Esophagus (tissue), 2 donors: ENCODE measurements at regions not wholly inside any gene's neighbourhood (a gene's known extent, or its start where the extent isn't known, plus 50 kb on each side); places are given as distances from the start of the nearest gene placed in this dataset.
"Not testable (repeated sequence)": the region's sequence is repeated elsewhere in the genome, so short reads cannot be mapped to it uniquely, and the experiment has no call there.

Source experiments
- H3K27ac ChIP-seq, 2 donors: one replicate each; pipeline ENCODE4 v1.5.1; 2013; ENCODE audit warnings: low read depth in 2 of 2, mild to moderate bottlenecking in 2 of 2, inconsistent platforms in 1 of 2, low read length in 1 of 2, moderate library complexity in 1 of 2
- H3K27me3 ChIP-seq, 2 donors: one replicate each; pipeline ENCODE4 v1.6.1; 2013; ENCODE audit warnings: low read length in 2 of 2, control low read depth in 1 of 2, mild to moderate bottlenecking in 1 of 2; ENCODE audit not compliant: insufficient read depth in 2 of 2, control insufficient read depth in 1 of 2
- H3K36me3 ChIP-seq, 2 donors: one replicate each; pipeline ENCODE4 v1.6.1; 2013; ENCODE audit warnings: low read length in 1 of 2; ENCODE audit not compliant: control insufficient read depth in 2 of 2, insufficient read depth in 2 of 2
- H3K4me1 ChIP-seq, 2 donors: one replicate each; pipeline ENCODE4 v1.6.1; 2013; ENCODE audit warnings: low read length in 1 of 2; ENCODE audit not compliant: control insufficient read depth in 2 of 2, insufficient read depth in 2 of 2
- H3K4me3 ChIP-seq, 2 donors: one replicate each; pipeline ENCODE4 v1.5.1; 2013; ENCODE audit warnings: low read length in 2 of 2, mild to moderate bottlenecking in 2 of 2, low read depth in 1 of 2, moderate library complexity in 1 of 2
- H3K9me3 ChIP-seq, 2 donors: one replicate each; pipeline ENCODE4 v1.6.1; 2013; ENCODE audit warnings: mild to moderate bottlenecking in 2 of 2, low read depth in 1 of 2, low read length in 1 of 2, moderate library complexity in 1 of 2; ENCODE audit not compliant: control insufficient read depth in 2 of 2, insufficient read depth in 1 of 2
- WGBS, 2 donors: extraction: QIAGEN DNeasy Blood & Tissue Kit; methylation state at CpG; one replicate each; pipeline ENCODE4 v1.1.7; 2013; 5-methylcytosine and 5-hydroxymethylcytosine counted together
- donor health status: healthy with polysubstance abuse.
- donor health status: Bipolar disorder and iron deficiency.

DNA sequence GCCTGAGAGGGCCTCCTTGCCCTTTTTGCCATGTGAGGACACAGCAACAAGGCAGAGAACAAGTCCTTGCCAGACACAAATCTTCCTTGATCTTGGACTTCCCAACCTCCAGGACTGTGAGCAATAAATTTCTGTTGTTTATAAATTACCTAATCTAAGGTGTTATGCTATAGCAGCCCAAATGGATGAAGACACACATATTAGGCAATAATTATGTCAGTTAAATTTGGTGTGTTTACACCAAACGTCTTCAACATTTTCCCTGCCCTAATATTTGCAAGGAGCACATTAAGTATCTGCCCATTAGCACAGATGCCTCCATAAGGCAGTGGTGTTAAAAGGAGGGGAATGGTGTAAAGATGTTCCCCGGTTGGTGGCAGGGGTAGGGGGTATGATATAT is 94.8 kb downstream of the ETS2 start:
- Histone ChIP-seq H3K27ac (no peak overlapping the region), H3K9me3 (no peaks in the 10 kb centered on the region), H3K27me3 (no peaks in the 10 kb centered on the region), H3K36me3 (no peaks in the 10 kb centered on the region), H3K4me3 (no peak overlapping the region), H3K4me1 (peaks cover 0 to 4% of the 10 kb centered on the region in 2 donors)
- 73 to 82% methylated on average over 2 of the region's 2 CpGs for WGBS, 2 donors

DNA sequence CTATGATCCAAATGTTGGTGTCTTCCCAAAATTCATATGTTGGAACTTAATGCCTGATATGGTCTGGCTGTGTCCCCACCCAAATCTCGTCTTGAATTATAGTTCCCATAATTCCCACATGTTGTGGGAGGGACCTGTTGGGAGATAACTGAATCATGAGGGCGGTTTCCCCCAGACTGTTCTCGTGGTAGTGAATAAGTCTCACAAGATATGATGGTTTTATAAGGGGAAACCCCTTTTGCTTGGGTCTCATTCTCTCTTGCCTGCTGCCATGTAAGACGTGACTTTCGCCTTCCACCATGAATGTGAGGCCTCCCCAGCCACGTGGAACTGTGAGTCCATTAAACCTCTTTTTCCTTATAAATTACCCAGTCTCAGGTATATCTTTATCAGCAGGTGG is 94.3 kb downstream of the ETS2 start:
- not testable (repeated sequence) for H3K9me3 ChIP-seq, H3K27me3 ChIP-seq, H3K36me3 ChIP-seq, H3K27ac ChIP-seq, H3K4me1 ChIP-seq, H3K4me3 ChIP-seq
- WGBS, 2 donors, result 84 to 88% methylated on average over 6 of the region's 6 CpGs

DNA sequence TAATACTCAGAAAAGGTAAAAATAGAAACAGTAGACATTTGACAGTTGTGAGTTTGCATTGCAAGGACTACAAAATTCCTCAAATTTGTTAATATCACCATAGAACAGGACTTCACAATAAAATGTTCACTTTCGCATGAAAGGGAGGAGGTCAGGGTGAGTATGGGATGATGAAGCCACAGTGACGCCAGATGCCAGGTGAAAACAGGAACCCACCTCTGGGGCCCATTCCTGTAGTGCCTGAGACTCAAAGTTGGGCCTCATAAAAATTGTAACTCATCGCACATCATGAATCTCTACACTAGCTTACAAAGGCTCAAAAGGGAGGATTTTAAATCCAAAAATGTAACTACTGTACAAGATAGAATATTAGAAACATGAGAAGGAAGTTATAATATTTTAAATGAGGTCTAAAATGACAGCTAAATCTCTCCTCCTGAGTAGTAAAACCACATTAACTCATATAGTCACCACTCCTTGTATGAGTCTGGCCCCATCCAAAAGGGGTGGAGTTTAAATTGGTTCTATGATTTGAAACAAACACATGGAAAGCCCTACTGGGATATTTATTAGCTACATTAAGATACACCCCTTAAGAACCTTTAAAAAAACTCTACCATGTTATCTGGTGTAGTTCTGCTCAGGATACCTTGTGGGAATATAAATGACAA is 93.7 kb downstream of the ETS2 start:
- Histone ChIP-seq H3K27me3 (no peaks in the 10 kb centered on the region), H3K9me3 (no peaks in the 10 kb centered on the region), H3K36me3 (no peaks in the 10 kb centered on the region), H3K4me1 (peaks cover 0 to 3% of the 10 kb centered on the region in 2 donors), H3K4me3 (no peak overlapping the region), H3K27ac (peak overlapping the region in 1 of 2 donors; percentile 71)
- 63 to 77% methylated on average over 3 of the region's 3 CpGs for WGBS, 2 donors

DNA sequence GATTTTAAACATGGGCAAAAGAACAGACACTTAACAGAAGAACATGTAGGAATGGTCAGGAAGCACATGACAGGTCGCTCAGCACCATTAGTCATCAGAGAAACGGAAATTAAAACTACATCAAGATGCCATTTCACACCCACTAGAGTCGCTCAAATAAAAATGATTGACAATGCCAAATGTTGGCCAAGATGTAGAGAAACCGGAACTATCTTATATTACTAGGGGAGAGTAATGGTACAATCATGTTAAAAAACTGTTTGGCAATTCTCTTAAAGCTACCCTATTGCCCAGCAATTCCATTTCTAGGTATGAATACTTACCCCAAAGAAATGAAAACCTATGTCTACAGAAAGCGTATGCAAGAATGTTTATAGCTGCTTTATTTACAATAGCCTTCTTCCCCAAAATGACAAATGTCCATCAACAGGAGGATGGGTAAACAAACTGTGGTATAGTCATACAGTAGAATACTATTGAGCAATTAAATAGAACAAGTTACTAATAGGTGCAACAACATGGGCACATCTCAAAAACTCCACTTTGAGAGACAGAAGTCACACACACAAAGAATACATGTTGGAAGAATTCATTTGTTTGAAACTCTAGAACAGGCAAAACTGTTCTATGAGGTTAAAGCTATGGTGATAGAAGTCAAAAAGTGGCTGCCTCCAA is 92.8 kb downstream of the ETS2 start:
- H3K4me3 ChIP-seq, result no peak overlapping the region
- no peaks in the 10 kb centered on the region for H3K27me3 ChIP-seq
- H3K9me3 ChIP-seq, result no peaks in the 10 kb centered on the region
- H3K4me1 ChIP-seq, result no peaks in the 10 kb centered on the region
- H3K27ac ChIP-seq, result no peak overlapping the region
- WGBS, 2 donors, result 65 to 72% methylated on average over 5 of the region's 5 CpGs
- H3K36me3 ChIP-seq, result no peaks in the 10 kb centered on the region

DNA sequence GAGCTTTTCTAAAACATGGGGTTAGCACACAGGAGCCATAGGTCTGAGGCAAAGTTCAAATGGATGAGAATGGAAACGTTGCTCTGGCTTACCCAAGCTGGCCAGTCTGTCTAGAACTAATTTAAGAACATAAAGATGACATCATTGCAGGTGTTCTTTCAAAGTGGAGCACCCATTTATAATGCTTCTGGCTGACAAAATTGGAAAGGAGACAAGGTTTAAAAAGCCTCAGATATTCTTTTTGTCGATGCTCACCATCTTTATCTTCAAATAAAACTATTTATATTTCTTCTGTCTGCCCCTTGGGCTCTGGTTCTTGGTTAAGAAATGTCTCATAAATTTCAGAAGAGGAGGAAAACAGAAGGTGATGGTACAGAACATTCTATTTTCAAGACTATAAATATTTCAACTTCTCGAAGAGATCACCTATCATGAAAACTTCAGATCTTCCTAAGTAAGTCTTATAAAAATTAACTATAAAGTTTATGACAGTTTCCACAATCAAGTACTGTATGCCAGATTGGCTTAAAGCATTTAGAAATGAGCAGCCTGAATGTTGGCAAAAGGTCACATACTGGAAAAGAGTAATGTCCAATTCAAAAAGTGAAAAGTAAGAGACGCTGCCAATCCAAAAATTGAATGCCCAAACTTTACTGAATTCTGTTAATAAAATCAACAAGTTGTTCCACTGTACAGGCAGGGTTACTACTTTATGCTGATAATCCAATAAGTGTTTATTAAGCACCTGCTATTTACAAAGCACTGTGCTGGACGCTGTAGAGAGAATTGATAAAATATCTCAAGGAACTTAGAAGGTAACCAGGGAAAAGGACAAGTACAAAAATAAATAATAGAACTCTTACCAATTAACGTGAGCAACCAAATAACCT is 92.0 kb downstream of the ETS2 start:
- Histone ChIP-seq H3K27ac (no peak overlapping the region), H3K4me3 (no peak overlapping the region), H3K9me3 (no peaks in the 10 kb centered on the region)

DNA sequence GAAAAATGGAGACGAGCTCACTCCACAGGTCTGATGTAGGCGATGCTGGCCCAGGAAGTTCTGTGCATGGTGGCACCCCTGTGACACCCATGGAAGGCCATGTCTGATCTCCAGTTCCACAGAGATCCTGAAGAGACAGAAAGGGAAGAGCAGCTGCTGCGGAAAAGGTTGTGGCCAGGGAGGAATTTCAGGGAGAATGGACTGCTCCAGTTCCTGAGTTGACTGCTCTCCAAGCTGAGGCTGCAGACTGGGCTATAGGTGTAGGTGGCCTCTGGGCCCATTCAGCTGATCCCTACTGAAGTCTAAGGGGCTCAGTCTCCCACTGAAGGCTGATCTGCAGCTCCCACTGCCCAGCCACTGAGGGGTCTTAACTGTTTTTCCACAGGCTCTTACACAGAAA is 89.2 kb downstream of the ETS2 start:
- Histone ChIP-seq H3K27me3 (no peaks in the 10 kb centered on the region), H3K36me3 (no peaks in the 10 kb centered on the region), H3K9me3 (no peaks in the 10 kb centered on the region), H3K4me1 (no peaks in the 10 kb centered on the region), H3K27ac (no peak overlapping the region), H3K4me3 (no peak overlapping the region)
- WGBS, 2 donors, result 88 to 98% methylated on average over 3 of the region's 3 CpGs

More for the DNA sequence above, 92.0 kb downstream of the ETS2 start:
- H3K27me3 ChIP-seq, result no peaks in the 10 kb centered on the region
- 49 to 54% methylated on average over 6 of the region's 6 CpGs for WGBS, 2 donors
- no peaks in the 10 kb centered on the region for H3K4me1 ChIP-seq
- no peaks in the 10 kb centered on the region for H3K36me3 ChIP-seq

DNA sequence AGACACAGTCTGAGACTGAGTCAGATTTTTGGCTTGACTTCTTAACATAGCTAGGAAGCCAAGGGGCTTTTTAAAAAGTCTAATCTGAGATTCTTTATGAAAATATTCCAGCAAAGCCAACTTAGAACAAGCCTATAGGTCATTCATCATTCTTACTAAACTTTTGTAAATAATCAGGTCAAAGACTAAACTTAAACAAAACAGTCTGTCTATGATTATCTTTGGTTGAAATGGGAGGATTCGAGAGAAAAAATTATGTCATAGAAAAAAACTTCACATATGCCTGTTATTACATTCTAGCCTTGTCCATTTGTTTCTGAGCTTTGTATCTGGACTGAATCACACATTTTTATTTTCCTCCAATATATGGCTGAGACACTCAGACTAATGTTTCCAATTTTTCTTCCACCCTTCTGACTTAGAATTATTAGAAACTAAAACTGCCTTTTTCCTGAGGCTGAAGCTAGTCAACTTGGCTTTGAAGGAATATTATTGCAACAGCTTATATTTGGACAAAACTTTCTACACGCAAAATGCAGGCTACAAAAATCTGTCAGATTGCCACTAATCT is 83.3 kb downstream of the ETS2 start:
- Histone ChIP-seq H3K27me3 (no peaks in the 10 kb centered on the region), H3K4me1 (no peaks in the 10 kb centered on the region), H3K9me3 (peaks cover 3 to 5% of the 10 kb centered on the region in 2 donors), H3K4me3 (no peak overlapping the region), H3K36me3 (no peaks in the 10 kb centered on the region), H3K27ac (no peak overlapping the region)
- 19 to 34% methylated on average over 2 of the region's 2 CpGs for WGBS, 2 donors

DNA sequence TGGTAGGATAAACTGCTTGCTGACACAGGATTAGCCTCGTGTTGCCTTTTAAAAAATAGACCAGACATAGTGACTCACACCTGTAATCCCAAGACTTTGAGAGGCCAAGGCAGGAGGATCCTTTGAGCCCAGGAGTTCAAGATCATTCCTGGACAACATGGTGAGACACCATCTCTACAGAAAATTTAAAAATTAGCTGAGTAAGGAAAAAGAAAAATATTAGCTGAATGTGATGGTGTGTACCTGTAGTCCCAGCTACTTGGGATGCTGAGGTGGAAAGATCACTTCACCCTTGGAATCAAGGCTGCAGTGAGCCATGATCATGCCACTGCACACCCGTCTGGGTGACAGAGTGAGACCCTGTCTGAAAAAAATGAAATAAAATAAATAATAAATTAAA is 82.0 kb downstream of the ETS2 start:
- no peaks in the 10 kb centered on the region for H3K36me3 ChIP-seq
- H3K9me3 ChIP-seq, result peaks cover 3 to 5% of the 10 kb centered on the region in 2 donors
- no peaks in the 10 kb centered on the region for H3K27me3 ChIP-seq
- no peak overlapping the region for H3K27ac ChIP-seq
- H3K4me3 ChIP-seq, result no peak overlapping the region
- WGBS, 2 donors, result 72 to 77% methylated on average over 2 of the region's 2 CpGs
- H3K4me1 ChIP-seq, result no peaks in the 10 kb centered on the region

DNA sequence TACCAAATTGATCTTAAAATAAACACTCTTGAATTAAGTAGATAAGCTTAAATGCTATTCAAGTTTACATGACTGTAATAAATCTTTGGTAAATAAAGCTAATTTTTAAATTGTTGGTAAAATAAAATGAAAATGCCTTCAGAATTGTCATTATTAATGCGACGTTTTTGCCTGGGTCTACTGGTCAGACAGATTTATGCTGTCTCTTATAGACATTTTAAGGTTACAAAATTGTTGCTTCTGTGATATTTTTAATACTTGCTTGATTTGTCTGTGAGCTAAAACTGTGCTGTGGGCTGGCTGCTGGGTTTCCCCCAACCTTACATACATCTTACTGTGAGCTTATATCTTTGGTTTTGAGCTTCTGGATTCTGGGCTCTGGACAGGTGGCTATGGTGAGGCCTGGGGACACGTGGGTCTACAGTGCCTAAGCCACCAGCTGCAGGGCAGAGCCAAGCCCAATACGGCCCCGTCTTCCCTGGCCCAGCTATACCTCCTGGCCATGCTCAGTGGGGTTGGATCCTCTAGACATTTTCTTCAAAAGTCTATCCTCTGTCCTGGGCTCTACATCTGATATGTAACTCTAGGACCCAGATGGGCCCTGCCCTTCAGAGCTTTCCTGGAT is 81.4 kb downstream of the ETS2 start:
- Histone ChIP-seq H3K4me3 (no peak overlapping the region), H3K27me3 (no peaks in the 10 kb centered on the region), H3K9me3 (peaks cover 3 to 5% of the 10 kb centered on the region in 2 donors), H3K27ac (no peak overlapping the region), H3K36me3 (no peaks in the 10 kb centered on the region), H3K4me1 (no peaks in the 10 kb centered on the region)
- 83 to 88% methylated on average over 5 of the region's 5 CpGs for WGBS, 2 donors
